Kidney capillary endothelial cell (primary cell): ENCODE measurements at regions not wholly inside any gene's neighbourhood (a gene's known extent, or its start where the extent isn't known, plus 50 kb on each side); places are given as distances from the start of the nearest gene placed in this dataset.
"Not testable (repeated sequence)": the region's sequence is repeated elsewhere in the genome, so short reads cannot be mapped to it uniquely, and the experiment has no call there.

Experiments
- DNase-seq: peaks from one replicate; pipeline ENCODE4 v3.0.0-alpha.2; 2018; ENCODE audit warnings: low spot score

DNA sequence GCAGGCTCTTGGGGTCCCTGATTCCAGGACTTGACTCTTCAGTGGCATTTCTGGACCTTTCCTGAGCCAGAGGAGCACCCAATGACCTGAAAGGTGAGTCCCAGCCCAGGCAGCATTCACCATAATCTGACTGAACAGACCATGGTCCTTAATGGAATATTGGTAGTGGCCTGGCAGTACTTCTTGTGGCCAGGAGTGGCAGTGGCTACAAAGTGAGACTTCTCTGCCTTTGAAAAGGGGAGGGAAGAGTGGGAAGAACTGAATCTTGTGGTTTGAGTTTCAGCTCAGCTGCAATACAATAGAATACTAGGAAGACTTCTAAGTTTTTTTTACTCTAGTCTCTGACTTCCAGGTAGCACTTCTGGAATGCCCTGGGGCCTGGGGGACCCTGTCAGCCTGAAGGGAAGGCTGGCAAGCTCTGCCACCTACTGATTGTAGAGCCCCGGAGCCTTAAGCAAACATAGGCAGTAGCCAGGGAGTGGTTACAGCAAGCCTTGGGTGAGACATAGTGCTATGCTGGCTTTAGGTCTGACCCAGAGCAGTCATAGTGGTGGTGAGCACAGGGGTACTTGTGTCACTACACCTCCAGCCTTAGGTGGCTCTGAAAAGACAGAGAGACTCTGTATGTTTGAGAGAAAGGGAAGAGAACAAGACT, 674.2 kb upstream of the MANEA start:
- no peak for DNase-seq

DNA sequence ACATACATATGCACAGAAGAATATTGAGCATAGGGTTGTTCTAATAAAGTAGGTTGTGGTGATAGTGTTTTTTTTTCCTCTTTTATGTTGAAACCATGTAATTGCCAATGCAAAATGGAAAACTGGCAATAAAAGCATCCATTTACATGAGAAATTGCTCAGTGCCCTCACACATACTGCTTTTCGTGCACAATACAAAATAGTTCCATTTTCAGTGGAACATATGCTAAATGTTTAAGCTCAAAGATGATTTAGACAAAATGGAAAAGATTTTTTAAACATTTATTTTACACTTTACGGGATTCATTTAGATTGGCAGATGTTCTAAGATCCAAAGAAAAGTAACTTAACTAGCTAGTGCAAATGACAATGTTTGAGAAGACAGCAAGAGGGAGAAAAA, 678.1 kb upstream of the MANEA start:
- DNase-seq: no peak

DNA sequence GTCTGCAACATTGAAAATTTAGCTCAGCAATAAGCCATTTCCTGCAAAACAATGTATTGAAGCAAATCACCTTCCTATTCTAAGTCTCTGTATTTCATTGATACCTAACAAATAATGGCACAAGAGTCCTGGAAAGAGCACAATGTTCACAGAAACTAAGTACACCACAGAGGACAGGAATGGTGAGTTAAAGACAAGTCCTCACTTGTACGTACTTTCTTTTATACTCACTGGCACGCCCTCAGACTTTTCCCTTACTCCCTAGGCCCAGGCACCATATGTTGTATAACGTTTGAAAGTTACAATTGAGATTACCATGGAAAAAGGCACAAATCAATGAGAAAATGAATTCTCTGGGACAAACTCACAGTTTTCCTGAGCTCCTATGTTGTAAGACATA, 683.0 kb upstream of the MANEA start:
- no peak for DNase-seq

DNA sequence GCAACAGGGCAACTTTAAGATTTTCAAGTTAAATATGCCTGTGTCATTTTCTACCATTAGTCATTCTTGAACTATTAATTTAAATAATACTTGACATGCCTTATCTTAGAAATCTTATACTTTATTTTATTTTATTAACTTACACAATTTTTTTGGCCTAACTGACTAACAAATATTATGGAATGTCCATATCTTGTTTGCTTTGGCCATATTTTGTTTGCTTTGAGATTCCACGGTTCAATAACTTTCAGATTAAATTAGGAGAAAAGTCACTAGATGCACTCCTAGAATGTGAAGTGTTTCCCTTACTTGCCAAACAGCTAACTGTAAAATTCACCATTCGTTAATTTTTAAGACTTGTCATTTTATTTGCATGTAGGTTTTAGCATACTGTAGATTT, 684.0 kb upstream of the MANEA start:
- no peak for DNase-seq

DNA sequence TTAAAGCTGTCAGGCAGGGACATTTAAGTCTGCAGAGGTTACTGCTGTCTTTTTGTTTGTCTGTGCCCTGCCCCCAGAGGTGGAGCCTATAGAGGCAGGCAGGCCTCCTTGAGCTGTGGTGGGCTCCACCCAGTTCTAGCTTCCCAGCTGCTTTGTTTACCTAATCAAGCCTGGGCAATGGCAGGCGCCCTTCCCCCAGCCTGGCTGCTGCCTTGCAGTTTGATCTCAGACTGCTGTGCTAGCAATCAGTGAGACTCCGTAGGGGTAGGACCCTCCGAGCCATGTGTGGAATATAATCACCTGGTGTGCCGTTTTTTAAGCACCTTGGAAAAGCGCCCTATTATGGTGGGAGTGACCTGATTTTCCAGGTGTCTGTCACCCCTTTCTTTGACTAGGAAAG, 703.5 kb upstream of the MANEA start:
- not testable (repeated sequence) for DNase-seq

DNA sequence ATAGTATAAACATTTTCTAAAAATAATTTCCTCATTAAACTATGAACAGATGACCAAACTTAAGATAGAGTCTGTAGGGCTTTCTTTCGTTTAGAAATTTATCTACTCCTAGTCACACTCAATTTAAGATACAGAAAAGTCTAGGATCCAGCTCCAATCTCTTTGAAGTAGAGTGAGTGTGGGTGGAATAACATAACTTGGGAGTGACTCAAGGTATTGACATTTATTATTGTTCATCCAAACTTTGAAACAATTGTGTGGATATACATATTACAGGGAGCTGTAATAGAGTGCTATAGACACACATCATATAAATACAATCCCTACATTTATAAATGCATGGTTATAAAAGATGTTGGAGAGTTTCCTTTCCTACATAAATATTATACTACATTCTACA, 715.2 kb upstream of the MANEA start:
- DNase-seq: no peak

DNA sequence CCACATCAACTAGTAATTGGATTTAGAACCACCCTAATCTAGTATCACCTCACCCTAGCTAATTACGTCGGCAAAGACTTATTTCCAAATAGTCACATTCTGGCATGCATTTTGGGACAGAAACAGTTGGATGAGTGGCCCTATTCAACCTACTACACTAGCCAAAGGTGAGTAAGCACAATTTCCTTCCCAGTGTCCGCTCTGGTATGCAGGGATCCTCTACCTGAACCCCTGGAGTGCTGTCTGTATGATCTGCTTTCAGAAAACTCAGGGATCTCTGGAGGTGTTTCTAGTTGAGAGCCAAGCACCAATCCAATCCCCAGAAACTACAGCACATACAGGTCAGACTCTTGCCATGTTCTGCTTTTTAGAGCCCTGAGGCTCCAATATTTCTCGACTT, 717.4 kb upstream of the MANEA start:
- no peak for DNase-seq

DNA sequence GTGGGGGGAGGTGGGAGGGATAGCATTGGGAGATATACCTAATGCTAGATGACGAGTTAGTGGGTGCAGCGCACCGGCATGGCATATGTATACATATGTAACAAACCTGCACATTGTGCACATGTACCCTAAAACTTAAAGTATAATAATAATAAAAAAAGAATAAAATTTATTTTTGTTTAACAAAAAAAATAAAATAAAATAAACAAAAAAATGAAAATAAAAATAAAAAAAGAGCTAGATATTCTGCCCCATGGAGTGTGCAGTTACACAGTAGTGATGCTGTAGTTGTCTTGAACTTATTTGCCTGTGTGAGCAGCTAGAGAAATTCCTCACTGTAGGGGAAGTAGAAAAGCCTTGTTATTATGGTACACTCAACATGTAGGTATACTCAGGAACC, 720.3 kb upstream of the MANEA start:
- DNase-seq: not testable (repeated sequence)

DNA sequence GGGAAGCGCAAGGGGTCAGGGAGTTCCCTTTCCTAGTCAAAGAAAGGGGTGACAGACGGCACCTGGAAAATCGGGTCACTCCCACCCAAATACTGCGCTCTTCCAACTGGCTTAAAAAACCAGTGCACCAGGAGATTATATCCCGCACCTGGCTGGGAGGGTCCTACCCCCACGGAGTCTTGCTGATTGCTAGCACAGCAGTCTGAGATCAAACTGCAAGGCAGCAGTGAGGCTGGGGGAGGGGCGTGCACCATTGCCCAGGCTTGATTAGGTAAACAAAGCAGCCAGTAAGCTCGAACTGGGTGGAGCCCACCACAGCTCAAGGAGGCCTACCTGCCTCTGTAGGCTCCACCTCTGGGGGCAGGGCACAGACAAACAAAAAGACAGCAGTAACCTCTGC, 726.0 kb upstream of the MANEA start:
- not testable (repeated sequence) for DNase-seq

DNA sequence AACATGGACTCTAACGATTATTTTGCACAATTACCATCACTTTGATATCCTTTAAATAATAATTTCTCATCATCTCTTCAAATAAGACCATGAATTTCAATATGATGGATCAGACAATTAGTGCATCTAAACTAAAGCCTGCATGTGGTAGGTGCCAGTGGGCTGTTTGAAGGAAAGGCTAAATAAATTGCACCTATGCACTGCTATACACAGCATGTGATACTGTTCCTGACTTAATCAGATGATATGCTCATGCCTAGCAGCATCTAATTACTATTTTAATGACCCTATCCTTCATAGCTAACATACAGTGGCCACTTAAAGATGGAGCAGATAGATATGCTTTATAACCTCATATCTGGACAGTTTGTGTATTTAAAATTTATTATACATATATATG, 731.6 kb upstream of the MANEA start:
- no peak for DNase-seq

DNA sequence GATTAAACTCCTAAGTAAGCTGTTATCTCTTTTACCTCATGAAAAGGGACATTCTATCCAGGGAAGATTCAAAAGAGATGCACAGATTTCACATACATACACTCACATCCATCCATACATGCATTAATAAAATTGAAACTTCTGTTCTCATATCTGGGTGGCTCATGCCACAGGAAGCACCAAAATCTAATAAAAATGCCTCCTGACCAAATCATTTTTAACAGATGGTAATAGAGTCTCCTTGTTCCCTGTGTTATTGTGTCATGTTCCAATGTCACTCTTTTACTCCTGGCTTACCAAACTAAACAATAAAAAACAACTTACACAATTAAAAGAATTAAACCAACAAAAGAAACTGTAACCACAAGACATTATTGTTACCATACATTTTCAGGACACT, 742.1 kb upstream of the MANEA start:
- no peak for DNase-seq

DNA sequence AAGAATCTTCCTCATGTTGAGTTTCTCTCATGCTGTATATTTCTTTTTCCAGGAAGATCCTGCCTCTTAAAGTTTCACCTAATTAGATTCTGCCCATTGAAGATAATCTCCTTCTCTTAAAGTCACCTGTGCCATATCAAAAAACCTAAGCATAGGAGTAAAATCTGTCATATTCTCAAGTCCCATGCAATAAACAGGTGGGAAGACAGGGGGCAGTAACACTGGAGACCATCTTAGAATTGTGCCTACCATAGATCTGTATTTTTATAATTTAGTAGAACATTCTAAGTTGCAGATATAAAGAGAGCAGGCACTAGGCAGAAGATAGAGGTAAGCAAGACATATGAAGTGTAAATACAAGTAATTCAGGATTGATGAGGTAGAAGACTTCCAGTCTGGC, 763.5 kb upstream of the MANEA start:
- no peak for DNase-seq

DNA sequence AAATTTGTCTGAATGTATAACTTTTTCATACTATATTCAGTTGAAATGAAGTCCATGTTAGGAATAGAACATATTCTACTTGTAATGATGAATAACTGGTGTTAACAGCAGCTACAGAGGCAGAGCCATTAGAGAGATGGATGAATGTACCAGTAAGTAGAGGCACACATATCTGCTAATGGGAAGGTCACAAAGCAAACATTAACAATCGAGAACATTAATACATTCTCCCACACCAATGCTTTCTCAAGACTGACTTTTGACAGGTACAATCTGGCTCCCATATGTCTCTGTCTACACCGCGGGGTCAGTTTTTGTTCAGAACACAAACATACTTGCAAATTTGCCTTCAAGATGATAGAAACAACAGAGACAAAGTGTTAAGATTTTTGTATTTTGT, 776.0 kb upstream of the MANEA start:
- DNase-seq: no peak

DNA sequence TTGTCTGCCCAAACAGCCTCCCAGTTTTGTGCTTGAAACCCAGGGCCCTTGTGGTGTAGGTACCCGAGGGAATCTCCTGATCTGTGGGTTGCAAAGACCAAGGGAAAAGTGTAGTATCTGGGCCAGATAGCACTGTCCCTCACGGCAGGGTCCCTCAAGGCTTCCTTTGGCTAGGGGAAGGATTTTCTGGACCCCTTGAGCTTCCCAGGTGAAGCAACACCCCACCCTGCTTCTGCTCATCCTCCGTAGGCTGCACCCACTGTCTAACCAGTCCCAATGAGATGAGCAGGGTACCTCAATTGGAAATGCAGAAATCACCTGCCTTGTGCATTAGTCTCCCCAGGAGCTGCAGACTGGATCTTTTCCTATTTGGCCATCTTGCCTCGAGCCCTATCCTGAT, 791.8 kb upstream of the MANEA start:
- DNase-seq: no peak

DNA sequence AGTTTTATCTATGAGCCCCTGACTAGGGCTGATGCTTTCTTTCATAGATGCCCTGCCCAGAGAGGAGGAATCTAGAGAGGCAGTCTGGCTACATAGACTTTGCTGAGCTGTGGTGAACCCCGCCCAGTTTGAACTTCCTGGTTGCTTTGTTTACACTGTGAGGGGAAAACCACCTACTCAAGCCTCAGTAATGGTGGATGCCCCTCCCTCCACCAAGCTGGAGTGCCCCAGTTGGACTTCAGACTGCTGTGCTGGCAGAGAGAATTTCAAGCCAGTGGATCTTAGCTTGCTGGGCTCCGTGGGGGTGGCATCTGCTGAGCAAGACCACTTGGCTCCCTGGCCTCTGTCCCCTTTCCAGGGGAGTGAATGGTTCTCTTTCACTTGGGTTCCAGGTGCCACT, 792.3 kb upstream of the MANEA start:
- not testable (repeated sequence) for DNase-seq

DNA sequence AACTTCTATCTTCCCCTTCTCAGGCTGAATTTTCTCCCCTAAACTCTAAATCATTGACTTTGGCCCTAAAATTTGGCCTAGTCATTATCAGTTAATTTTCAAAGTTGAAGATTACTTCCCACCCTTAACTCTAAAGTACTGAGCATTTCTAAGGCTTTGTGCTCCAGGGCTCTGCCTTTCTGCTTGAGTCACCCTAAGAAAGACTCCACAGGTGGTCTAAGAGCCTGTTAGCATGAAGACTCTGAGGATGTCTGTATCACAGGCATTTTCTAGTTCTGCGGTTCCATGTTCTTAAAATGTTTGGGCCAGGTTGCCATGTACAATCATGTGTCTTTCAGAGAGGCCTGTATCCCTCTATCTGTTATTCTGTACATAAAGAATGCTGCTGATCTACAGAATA, 808.1 kb upstream of the MANEA start:
- DNase-seq: no peak

DNA sequence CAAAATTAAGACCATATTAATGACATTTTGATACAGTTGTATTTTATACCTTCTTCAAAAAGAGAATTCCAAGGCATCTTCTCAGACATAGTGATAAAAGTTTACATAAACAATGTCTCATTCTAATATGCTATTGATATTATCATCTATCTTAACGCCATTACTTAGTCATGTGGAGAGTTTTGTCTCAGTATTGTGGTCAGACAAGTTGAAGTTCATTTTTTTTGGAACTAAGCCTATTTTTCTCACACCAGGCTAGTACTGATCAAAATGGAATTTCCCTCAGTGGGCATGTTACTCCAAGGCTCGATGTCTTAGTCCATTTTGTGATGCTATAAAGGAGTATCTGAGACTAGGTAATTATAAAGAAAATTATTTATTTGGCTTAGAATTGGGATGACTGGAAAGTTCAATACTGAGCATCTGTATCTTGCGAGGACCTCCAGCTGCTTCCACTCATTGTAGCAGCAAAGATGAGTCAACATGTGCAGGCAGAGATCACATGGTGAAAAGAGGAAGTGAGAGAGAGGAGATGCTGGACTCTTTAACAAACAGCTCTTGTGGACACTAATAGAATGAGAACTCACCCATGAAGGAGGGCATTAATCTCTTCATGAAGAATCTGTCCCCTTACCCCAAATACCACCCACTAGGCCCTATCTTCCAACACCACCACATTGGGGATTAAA, 825.5 kb upstream of the MANEA start:
- no peak for DNase-seq

DNA sequence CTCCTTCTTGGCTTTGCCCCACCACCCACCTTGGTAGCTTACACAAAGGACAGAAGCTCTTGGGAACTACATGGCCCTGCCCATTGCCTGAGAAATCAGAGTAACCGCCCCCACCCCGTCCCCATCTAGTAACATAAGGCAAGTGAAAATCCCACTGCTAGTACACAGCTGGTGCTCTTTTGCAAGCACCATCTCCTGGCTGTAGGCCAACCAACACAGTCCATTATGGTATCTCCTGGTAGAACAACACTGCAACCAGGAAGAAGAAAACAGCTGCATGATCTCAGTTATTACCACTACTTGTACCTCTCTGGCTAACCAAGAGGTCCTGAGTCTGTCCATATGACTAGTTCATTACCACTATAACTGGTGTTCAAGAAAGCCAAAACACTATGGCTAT, 841.1 kb upstream of the MANEA start:
- no peak for DNase-seq

DNA sequence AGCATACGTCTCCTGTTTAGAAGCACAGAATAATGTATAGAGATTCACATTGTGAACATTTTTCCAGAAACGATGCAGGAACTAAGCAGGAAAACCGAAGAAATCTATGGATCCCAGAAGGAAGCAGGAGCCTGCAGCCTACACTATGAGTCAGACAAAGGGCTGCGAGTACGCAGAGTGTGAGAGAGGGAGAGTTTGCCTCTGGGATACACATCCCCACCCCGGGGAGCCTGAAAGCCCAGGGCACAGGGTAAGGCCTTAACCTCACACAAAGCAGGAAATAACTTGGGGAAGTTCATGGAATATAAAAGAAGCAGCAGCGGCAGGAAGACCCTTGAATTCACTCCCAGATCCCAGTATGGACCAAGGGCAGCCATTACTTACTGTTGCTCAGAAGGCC, 842.1 kb upstream of the MANEA start:
- no peak for DNase-seq

DNA sequence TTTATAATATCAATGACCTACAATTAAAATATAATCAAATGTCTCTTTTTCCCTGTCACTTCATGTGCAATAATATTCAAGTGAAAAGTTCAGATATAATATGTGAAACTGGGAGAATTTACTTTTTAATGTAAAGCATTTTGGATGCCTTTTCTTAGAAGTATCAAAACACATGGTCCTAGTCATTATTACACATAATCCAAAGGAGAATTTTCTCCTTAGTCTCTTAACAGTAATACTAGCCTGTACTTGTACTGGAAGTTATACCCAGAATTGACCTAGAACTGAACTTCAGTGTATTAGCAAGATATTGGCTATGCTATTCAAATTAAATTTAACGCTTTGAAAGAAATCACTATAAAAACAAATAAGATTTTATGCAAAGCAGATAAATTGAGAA, 842.6 kb upstream of the MANEA start:
- no peak for DNase-seq

DNA sequence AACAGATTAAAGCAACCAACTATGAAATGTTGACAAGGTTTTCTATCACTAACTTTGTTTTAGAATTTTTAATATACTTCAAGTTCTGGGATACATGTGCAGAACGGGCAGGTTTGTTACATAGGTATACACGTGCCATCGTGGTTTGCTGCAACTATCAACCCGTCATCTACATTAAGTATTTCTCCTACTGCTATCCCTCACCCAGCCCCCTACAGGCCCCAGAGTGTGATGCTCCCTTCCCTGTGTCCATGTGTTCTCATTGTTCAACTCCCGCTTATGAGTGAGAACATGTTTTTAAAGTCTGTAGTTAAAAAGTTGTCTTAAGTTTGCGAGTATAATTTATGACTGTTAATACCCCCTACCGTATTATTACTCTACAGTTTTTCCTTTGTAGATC, 844.3 kb upstream of the MANEA start:
- no peak for DNase-seq

DNA sequence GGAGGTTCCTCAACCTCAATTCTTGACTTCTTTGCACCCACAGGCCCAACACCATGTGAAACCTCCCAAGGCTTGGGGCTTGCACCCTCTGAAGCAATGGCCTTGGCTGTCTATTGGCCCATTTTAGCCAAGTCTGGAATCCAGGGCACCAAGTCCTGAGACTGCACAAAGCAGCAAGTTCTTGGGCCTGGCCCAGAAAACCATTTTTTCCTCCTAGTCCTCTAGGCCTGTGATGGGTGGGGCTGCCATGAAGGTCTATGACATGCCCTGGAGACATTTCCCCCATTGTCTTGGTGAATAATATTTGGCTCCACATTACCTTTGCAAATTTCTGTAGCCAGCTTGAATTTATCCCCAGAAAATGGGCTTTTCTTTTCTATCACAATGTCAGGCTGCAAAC, 849.6 kb upstream of the MANEA start:
- DNase-seq: no peak

DNA sequence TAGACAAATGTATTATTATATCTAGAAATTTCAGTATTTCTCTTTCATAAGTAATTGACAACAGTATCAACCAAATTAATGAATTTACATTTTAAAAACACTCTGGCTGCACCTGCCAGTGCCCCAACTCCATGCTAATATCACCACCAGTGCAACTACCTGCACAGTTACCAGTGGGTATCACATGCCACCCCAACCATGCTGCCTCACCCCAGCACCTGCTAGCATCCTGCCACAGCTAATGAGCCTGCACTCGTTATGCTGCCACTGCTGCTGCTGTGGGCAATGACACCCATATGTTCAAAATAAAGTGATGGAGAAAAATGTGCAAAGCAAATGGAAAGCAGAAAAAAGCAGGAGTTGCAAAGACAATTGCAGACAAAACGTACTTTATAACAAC, 855.9 kb upstream of the MANEA start:
- DNase-seq: no peak

DNA sequence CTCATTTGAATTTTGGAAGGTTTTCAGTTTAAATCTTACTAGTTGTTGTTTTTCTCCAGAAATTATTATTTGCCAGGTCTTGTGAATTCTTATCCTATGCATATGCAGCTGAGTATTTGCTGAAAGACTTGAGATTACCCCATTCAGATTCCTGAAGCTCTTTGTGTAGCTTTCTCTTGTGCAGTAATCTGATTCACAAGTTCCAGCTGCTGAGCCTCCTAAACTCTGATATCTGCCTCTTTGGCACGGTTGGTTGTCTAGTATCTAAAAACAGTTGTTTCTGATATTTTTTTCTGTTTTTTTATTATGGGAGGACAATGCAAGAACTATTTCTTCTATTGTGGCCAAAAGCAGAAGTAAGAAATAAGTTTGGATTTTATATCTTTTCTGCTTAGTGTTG, 863.9 kb upstream of the MANEA start:
- DNase-seq: no peak
